HG02981 (cell line): ENCODE measurements at regions not wholly inside any gene's neighbourhood (a gene's known extent, or its start where the extent isn't known, plus 50 kb on each side); places are given as distances from the start of the nearest gene placed in this dataset.

Experiments
- ATAC-seq: cut with Tn5 transposase; IDR thresholded peaks from one replicate; pipeline ENCODE4 v1.9.1; 2021; ENCODE audit warnings: mild to moderate bottlenecking, moderate library complexity; ENCODE audit not compliant: unreplicated experiment

GRCh38 chr5:53361708-53362107 lies 118.7 kb upstream of the FST start:
- ATAC-seq, result no peak

- ATAC-seq, result no peak
Observed at GRCh38 chr5:53362521-53362941, 117.9 kb upstream of the FST start.

DNA sequence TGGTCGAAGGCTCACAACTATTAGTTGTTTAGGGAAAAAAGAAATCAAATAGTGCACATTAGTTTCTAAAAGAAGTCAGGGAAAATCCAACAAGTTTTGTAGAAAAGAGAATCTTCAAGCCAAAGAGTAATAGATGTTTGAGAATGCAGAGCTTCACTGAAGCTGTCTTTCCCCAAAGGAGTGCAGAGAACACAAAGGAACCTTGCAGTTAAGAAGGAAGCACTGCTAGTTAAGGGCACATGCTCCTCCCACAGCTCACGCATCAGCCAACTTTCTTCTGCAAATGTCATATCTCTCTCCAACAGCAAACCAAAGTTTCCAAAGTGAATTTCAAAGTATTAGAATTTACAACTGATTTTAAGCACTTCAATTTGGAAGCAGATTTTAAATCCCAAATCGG lies 116.4 kb upstream of the FST start:
- ATAC-seq, result no peak

GRCh38 chr5:53366245-53366644 lies 114.2 kb upstream of the FST start:
- ATAC-seq, result no peak

DNA sequence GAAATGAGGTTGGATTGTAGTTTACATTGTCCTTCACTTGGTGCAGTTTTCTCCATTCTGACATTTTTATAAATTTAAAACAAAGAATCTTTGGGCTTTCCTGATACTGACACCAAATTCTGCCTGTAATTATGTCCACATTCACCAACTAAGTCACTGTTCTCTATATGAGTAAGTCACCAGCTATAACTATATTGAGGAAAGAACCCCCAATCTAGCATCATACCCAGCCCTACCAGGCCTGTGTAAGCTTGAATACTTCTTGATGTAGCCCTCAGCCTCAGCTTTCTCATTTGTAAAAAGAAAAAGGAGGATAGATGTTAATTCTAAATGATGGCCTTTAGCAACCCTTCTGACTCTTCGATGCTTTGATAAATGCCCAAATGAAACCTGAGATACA lies 112.7 kb upstream of the FST start:
- ATAC-seq, result no peak

DNA sequence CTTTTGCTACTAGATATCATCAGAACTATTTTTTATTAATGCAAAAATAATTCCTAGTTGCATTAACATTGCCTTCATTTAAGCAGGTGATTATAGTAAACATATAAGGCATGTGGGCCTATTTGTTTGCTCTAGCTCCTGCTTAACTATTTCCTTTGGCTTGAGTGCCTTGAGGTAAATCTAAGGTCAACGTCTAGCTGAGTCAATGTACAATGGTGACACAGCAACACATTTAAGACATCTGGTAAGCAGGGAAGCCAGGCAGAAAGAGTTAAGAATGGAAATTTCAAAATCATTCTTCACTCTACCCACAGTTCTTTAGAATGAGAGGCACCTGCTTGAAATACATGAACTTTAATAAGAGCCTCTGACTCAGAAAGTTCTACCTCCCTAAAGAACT lies 111.9 kb upstream of the FST start:
- no peak for ATAC-seq

DNA sequence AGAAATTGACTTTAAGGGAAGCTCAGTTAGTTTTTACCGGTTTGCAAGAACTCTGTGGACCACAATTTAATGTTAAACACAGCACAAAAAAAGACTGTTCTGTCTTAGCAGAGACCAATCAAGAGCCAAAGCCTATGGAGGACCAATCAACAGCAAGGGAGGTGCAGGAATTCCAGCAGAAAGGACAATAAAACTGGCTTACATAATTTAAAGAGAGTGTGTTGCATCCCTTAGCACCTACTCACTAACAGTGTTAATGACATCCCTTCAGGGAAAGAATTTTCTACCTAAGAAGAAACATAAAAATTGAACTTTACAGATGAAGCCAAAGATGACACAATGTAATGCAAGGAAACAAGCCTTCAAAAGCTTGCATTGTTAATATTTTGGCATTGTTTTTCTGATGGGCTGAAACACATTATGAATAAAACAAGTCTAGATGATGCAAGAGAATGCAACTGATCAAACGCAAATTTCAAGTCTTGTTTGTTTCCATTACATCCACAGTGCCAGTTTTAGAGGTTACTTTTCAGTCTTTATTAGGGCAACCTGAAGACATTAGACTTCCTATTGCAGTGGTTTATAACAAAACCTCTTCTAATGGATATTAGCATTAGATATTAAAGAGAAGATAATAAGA lies 111.3 kb upstream of the FST start:
- ATAC-seq, result no peak

GRCh38 chr5:53369681-53370080 lies 110.7 kb upstream of the FST start:
- no peak for ATAC-seq

DNA sequence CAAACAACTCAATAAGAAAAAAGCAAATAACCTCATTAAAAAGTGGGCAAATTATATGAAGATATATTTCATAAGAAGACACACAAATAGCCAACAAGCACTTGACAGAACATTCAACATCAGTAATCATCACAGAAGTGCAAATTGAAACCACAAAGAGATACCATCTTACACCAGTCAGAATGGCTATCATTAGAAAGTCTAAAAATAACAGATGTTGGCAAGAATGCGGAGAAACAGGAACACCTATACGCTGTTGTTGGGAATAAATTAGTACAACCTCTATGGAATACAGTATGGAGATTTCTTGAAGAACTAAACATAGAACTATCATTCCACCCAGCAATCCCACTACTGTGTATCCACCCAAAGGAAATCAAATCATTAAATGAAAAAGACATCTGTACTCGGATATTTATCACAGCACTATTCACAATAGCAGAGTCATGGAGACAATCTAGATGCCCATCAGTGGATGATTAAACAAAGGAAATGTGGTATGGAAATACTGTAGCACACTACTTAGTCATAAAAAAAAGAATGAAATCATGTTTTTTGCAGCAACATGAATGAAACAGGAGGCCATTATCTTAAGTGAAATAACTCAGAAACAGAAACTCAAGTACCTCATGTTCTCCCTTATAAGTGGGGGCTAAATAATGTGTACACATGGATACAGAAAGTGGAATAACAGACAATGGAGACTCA lies 106.8 kb upstream of the FST start:
- ATAC-seq, result no peak

DNA sequence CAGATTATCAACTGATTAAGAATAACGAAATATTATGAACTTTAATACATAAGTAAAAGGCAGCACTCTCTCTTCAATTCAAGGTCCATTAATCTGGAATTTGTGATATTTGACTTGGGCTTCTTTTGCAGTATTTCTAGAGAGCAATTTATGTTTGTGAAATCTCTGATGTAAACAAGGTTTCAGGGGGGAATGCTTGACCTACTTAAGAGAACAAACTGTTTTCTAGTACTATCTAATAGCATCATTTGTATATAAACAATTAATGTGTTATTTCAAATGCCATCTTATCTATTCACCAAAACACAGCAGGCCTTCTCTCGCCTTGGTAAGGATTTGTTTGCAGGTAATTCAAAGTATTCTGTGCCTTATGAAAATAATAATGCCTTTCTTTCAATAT lies 103.6 kb upstream of the FST start:
- ATAC-seq, result no peak

DNA sequence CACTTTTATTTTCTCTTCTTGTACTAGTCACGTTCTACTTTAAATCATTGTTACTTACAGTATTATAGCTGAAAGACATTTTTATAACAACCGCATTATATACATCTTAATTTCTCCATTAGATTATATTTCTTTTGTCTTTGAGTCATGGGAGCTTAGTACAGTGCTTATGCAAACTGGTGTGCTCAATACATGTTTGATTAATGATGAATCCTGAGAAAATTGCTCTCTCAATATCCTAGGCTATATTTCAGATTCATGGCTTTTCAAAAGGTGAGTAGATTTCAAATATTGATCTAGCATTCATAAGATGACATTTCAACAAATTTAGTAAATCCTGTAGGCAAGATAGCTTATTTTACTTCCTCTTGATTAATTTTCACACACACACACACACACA lies 102.2 kb upstream of the FST start:
- ATAC-seq, result no peak

- no peak for ATAC-seq
Observed at GRCh38 chr5:53378590-53379247, 101.7 kb upstream of the FST start.

- no peak for ATAC-seq
Observed at GRCh38 chr5:53386341-53386740, 94.1 kb upstream of the FST start.

DNA sequence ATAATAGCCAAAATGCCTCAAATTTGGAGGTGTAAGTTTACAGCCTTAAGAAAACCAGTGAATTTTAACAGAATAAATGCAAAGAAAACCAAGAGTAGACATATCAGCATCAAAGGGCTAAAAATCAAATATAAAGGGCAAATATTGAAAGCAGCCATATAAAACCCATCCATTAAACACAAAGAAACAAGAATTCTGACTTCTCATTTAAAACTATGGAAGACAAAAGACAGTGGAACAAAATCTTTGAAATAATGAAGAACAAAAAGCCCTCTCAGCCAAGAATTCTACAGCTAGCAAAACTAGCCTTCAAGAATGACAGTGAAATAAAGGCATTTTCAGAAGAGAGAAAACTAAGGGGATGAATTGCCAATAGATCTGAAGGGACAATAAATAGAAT lies 91.3 kb upstream of the FST start:
- no peak for ATAC-seq

GRCh38 chr5:53392073-53392472 lies 88.4 kb upstream of the FST start:
- ATAC-seq, result no peak

- no peak for ATAC-seq
Observed at GRCh38 chr5:53394808-53395207, 85.6 kb upstream of the FST start.

DNA sequence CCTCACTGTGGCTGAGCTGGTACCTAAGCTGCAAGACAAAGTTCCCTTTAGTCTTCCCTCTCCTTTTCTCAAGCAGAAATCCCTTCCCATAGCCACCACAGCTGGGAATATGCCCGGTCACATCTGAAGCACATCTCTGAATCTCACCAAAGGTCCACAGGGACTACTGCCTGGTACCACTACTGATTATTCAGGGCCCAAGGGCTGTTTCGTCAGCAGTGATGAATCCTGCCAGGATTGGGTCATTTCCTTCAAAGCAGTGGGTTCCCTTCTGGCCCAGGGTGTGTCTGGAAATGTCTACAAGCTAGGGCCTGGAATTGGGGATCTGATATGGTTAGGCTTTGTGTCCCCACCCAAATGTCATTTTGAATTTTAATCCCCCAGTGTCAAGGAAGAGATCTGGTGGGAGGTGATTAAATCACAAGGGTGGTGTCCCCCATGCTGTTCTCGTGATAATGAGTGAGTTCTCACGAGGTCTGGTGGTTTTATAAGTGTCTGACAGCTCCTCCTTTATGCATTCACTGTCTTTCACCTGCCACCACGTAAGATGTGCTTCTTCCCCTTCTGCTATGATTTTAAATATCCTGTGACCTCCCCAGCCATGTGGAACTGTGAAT lies 83.2 kb upstream of the FST start:
- ATAC-seq, result no peak

DNA sequence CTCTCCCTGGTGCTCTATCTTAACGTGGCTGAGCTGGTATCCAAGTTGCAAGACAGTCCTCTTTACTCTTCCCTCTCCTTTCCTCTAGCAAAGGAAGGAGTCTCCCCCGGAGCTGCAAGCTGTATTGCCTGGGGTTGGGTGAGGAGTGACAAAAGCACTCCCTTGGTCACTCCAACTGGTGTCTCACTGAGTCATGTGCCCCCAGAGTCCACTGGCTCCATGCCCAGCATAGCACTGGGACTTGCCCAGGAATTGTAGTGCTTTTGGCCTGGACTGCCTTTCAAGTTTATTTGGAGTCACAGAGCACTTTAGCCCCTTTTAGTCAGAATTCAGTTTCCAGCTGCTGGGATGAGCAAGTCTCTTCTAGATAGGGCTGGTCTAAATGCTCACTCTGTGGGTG lies 82.6 kb upstream of the FST start:
- ATAC-seq, result no peak

DNA sequence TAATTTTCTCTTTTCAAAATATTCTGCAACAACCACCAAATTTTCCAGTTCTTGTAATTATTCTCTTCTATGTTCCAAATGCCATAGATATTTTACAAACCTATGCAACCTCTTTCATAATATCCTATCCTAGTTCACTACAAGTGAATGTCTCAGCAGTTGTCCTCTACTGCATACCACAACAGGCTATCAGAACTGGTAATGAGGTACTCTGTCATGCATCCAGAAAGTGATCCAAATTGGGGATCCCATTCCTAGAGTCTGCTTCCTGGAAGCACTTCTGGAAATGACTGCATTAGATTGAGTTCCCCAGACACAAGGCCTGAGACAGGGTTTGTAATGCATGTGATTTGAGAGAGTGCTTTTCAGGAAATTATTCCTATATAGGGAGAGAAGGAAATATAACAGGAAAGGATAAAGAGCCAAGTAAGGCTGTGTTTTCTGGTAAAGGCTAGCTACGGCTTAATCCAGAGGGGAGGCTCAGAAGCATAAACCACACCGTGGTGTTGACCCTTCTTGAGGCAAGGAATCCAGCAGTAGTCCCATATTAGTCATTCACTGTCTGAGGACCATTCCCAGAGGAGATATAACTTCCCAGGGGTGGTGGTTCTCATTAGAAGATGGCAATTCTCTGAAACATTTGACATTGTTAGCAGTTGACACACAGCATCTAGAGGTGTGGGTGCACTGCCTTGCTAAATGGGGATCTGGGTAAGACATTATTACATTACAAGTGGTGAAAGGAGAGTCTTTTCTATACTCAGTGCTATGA lies 80.3 kb upstream of the FST start:
- ATAC-seq, result no peak

GRCh38 chr5:53403291-53403690 lies 77.1 kb upstream of the FST start:
- ATAC-seq, result no peak

DNA sequence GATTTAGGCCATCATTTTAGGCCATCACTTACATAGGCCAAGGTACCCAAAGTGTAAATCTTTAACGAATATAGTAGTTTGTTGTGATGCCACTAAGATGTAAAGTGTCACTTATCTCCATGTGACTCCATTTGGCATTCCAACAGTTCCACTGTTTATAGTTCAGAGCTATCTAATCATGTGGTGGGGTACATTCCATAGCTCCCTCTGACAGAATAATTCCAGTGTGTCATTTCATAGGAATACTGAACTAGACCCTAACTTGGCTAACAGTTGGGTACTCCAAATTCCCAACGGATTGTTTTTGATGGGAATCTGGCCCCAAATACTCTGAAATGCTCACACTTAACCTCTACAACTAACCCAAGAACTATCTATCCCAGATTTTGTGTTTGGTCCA lies 76.7 kb upstream of the FST start:
- no peak for ATAC-seq
